ENCODE measurements at regions not wholly inside any gene's neighbourhood (a gene's known extent, or its start where the extent isn't known, plus 50 kb on each side); places are given as distances from the start of the nearest gene placed in this dataset.

- no peak for TF ChIP-seq POLR2AphosphoS5 (IDR thresholded peaks at IDR 0.05; ENCODE audit: low read depth, low read length)
- TF ChIP-seq EP300 (IDR thresholded peaks at IDR 0.05; ENCODE audit: borderline replicate concordance in 1 of 2, low read depth in 1 of 2, low read length in 1 of 2) = no peak
- no peak for TF ChIP-seq RCOR1 (IDR thresholded peaks at IDR 0.05; ENCODE audit: low read length)
- TF ChIP-seq, protein P1, sequence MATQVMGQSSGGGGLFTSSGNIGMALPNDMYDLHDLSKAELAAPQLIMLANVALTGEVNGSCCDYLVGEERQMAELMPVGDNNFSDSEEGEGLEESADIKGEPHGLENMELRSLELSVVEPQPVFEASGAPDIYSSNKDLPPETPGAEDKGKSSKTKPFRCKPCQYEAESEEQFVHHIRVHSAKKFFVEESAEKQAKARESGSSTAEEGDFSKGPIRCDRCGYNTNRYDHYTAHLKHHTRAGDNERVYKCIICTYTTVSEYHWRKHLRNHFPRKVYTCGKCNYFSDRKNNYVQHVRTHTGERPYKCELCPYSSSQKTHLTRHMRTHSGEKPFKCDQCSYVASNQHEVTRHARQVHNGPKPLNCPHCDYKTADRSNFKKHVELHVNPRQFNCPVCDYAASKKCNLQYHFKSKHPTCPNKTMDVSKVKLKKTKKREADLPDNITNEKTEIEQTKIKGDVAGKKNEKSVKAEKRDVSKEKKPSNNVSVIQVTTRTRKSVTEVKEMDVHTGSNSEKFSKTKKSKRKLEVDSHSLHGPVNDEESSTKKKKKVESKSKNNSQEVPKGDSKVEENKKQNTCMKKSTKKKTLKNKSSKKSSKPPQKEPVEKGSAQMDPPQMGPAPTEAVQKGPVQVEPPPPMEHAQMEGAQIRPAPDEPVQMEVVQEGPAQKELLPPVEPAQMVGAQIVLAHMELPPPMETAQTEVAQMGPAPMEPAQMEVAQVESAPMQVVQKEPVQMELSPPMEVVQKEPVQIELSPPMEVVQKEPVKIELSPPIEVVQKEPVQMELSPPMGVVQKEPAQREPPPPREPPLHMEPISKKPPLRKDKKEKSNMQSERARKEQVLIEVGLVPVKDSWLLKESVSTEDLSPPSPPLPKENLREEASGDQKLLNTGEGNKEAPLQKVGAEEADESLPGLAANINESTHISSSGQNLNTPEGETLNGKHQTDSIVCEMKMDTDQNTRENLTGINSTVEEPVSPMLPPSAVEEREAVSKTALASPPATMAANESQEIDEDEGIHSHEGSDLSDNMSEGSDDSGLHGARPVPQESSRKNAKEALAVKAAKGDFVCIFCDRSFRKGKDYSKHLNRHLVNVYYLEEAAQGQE (IDR thresholded peaks at IDR 0.05; ENCODE audit: low read depth, low read length) = no peak
- TF ChIP-seq, protein P2, sequence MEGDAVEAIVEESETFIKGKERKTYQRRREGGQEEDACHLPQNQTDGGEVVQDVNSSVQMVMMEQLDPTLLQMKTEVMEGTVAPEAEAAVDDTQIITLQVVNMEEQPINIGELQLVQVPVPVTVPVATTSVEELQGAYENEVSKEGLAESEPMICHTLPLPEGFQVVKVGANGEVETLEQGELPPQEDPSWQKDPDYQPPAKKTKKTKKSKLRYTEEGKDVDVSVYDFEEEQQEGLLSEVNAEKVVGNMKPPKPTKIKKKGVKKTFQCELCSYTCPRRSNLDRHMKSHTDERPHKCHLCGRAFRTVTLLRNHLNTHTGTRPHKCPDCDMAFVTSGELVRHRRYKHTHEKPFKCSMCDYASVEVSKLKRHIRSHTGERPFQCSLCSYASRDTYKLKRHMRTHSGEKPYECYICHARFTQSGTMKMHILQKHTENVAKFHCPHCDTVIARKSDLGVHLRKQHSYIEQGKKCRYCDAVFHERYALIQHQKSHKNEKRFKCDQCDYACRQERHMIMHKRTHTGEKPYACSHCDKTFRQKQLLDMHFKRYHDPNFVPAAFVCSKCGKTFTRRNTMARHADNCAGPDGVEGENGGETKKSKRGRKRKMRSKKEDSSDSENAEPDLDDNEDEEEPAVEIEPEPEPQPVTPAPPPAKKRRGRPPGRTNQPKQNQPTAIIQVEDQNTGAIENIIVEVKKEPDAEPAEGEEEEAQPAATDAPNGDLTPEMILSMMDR (IDR thresholded peaks at IDR 0.05) = no peak
- no peak for TF ChIP-seq USF2 (IDR thresholded peaks at IDR 0.05; ENCODE audit: borderline replicate concordance, low read depth, low read length)
- TF ChIP-seq NFIC (IDR thresholded peaks at IDR 0.05; ENCODE audit: borderline replicate concordance) = no peak
- no peak for TF ChIP-seq GABPA (IDR thresholded peaks at IDR 0.05; ENCODE audit: low read depth)
Measured at GRCh38 chr3:72615776-72616175, 232.5 kb downstream of the SHQ1 start.
